ENCODE measurements at regions not wholly inside any gene's neighbourhood (a gene's known extent, or its start where the extent isn't known, plus 50 kb on each side); places are given as distances from the start of the nearest gene placed in this dataset.

DNA sequence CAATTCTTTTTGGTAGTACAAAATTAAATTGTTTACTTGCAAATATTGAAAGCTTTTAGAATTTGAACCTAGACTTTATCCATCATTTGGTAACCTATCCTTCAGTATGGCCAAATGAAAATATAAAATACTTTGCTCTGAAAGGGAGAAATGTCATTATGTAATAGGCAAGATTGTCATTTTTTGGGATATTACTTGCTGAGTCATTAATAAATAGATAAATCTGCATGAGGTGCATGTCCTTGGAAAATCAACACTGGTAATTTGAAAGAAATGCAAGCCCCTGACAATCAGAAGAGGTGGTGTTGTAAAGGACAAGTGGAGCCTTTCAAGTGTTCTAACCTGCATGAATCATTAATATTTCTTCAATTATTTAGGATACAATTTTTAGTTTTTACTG lies 231.8 kb upstream of the CCNG1 start:
- H3K27ac ChIP-seq (ENCODE audit: insufficient read depth, low read length, poor library complexity, severe bottlenecking): no peak overlapping the region
- DNase-seq (no peak), ATAC-seq (ENCODE audit: low read depth in 2 of 2) (no peak)
- no peak overlapping the region for H3K27ac Mint-ChIP-seq
- no peaks in the 10 kb centered on the region for H3K4me1 Mint-ChIP-seq
- no peaks in the 10 kb centered on the region for H3K36me3 Mint-ChIP-seq
- H3K27me3 Mint-ChIP-seq: no peaks in the 10 kb centered on the region
- no peak overlapping the region for H3K4me3 Mint-ChIP-seq
- H3K9me3 ChIP-seq (ENCODE audit: control insufficient read depth in 2 of 2, low read length in 2 of 2): no peaks in the 10 kb centered on the region
- H3K27me3 ChIP-seq (ENCODE audit: control insufficient read depth, insufficient read depth, low read length): no peaks in the 10 kb centered on the region
- peaks cover 0 to 17% (median 3%) of the 10 kb centered on the region in 7 donors for H3K9me3 Mint-ChIP-seq
- H3K36me3 ChIP-seq (ENCODE audit: control insufficient read depth, insufficient read depth, low read length): no peaks in the 10 kb centered on the region
- H3K4me1 ChIP-seq (ENCODE audit: control insufficient read depth, insufficient read depth, low read length, poor library complexity, severe bottlenecking): no peaks in the 10 kb centered on the region
- H3K4me3 ChIP-seq (ENCODE audit: low read depth, low read length): no peak overlapping the region

DNA sequence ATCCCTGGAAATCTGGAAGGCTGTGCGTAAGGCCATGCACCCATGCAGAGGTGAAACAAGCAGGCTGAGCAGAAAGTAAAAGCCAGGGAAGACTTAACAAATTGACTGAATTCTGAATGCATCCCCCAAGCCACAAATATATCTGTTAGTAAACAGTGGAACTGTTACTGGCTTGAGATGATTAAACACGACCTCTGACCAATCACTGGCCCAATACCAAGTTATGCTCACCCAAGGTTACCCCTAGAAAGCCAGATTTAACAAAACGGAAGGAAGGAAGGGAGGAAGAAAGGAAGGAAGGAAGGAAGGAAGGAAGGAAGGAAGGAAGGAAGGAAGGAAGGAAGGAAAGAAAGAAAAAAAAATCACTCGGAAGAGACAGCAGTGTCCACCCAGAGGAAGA lies 215.8 kb upstream of the CCNG1 start:
- Histone ChIP-seq H3K27ac (ENCODE audit: insufficient read depth, low read length, poor library complexity, severe bottlenecking) (no peak overlapping the region), H3K4me1 (ENCODE audit: control insufficient read depth, insufficient read depth, low read length, poor library complexity, severe bottlenecking) (no peaks in the 10 kb centered on the region), H3K27me3 (ENCODE audit: control insufficient read depth, insufficient read depth, low read length) (no peaks in the 10 kb centered on the region), H3K9me3 (ENCODE audit: control insufficient read depth in 2 of 2, low read length in 2 of 2) (no peaks in the 10 kb centered on the region), H3K36me3 (ENCODE audit: control insufficient read depth, insufficient read depth, low read length) (no peaks in the 10 kb centered on the region), H3K4me3 (ENCODE audit: low read depth, low read length) (no peak overlapping the region)
- H3K27me3 Mint-ChIP-seq: no peaks in the 10 kb centered on the region
- H3K4me1 Mint-ChIP-seq: no peaks in the 10 kb centered on the region
- no peak for ATAC-seq (ENCODE audit: low read depth in 2 of 2)
- H3K36me3 Mint-ChIP-seq: no peaks in the 10 kb centered on the region
- no peak for DNase-seq
- peaks cover 0 to 5% (median 2%) of the 10 kb centered on the region in 7 donors for H3K9me3 Mint-ChIP-seq
- no peak overlapping the region for H3K4me3 Mint-ChIP-seq
- no peak overlapping the region for H3K27ac Mint-ChIP-seq

DNA sequence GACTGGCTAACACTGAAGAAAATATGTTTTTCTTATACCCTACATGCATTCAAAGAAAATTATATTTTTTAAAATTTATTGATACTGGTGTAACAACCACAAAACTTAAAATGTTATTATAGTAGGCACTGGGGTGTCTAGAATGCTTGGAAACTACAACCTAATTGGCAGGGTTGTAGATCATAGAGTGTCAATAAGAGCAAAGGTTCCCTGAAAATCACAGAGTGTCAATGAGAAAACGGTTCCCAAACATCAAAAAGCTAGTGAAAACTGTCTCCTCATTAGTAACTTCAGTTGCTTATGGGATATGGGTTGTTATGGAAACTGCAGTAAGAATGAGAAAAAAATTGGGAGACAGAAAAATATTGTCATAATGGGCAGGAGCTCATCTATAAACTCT lies 214.4 kb upstream of the CCNG1 start:
- Mint-ChIP-seq H3K9me3 (peaks cover 0 to 5% (median 0%) of the 10 kb centered on the region in 7 donors), H3K36me3 (no peaks in the 10 kb centered on the region), H3K4me3 (no peak overlapping the region), H3K27me3 (no peaks in the 10 kb centered on the region), H3K27ac (no peak overlapping the region), H3K4me1 (no peaks in the 10 kb centered on the region)
- H3K4me3 ChIP-seq (ENCODE audit: low read depth, low read length): no peak overlapping the region
- H3K36me3 ChIP-seq (ENCODE audit: control insufficient read depth, insufficient read depth, low read length): no peaks in the 10 kb centered on the region
- H3K27me3 ChIP-seq (ENCODE audit: control insufficient read depth, insufficient read depth, low read length): no peaks in the 10 kb centered on the region
- H3K9me3 ChIP-seq (ENCODE audit: control insufficient read depth in 2 of 2, low read length in 2 of 2): no peaks in the 10 kb centered on the region
- no peak for ATAC-seq (ENCODE audit: low read depth in 2 of 2)
- H3K4me1 ChIP-seq (ENCODE audit: control insufficient read depth, insufficient read depth, low read length, poor library complexity, severe bottlenecking): no peaks in the 10 kb centered on the region
- no peak for DNase-seq
- no peak overlapping the region for H3K27ac ChIP-seq (ENCODE audit: insufficient read depth, low read length, poor library complexity, severe bottlenecking)

DNA sequence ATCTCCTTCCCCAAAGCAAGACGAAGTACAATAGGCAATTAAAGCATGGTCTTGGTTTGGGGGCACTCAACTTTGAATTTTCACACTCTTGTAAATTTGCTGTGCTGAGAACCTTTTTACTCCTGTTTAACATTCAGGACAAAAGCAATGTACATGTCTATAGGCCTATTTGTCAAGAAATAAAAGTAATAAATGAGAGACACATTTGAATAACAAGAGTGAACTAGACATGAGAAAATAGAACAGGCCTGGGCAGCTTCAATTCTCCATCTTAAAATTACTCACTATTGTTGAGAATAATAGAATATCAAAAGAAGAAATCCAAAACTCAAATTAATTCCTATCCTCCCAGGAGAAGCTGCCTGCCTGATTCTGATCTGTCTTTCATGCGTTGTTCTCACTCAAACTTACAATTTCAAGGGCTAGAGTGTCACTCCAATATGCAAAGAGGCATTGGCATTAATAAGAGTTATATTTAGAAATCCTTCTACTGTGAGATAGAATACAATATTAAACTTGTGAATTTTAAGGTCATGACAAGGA lies 192.9 kb upstream of the CCNG1 start:
- Histone ChIP-seq H3K9me3 (ENCODE audit: control insufficient read depth in 2 of 2, low read length in 2 of 2) (no peaks in the 10 kb centered on the region), H3K4me3 (ENCODE audit: low read depth, low read length) (no peak overlapping the region), H3K27me3 (ENCODE audit: control insufficient read depth, insufficient read depth, low read length) (no peaks in the 10 kb centered on the region), H3K4me1 (ENCODE audit: control insufficient read depth, insufficient read depth, low read length, poor library complexity, severe bottlenecking) (no peaks in the 10 kb centered on the region), H3K36me3 (ENCODE audit: control insufficient read depth, insufficient read depth, low read length) (no peaks in the 10 kb centered on the region), H3K27ac (ENCODE audit: insufficient read depth, low read length, poor library complexity, severe bottlenecking) (no peak overlapping the region)
- Mint-ChIP-seq H3K36me3 (no peaks in the 10 kb centered on the region), H3K27ac (no peak overlapping the region), H3K4me1 (no peaks in the 10 kb centered on the region), H3K9me3 (peaks cover 0 to 6% (median 3%) of the 10 kb centered on the region in 7 donors), H3K27me3 (no peaks in the 10 kb centered on the region), H3K4me3 (no peak overlapping the region)
- no peak for ATAC-seq (ENCODE audit: low read depth in 2 of 2)
- DNase-seq: no peak

DNA sequence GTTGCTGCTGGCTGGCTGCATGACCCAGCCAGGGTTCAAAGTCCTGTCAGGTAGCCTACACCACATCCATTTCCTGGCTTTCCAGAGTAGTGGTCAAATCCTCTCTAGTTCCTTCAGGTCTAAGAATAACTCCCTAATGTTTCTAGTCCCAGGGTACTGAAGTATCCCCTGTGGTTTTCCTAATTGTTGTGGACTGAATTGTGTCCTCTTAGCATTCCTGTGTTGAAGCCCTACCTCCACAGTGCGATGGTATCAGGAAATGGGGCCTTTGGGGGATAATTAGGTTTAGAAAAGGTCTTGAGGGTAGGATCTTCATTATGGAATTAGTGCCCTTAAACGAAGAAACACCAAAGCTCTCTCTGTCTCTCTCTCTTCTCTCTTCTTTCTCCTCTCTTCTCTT lies 191.8 kb upstream of the CCNG1 start:
- Mint-ChIP-seq H3K36me3 (no peaks in the 10 kb centered on the region), H3K4me3 (no peak overlapping the region), H3K27ac (no peak overlapping the region), H3K9me3 (peaks cover 0 to 6% (median 4%) of the 10 kb centered on the region in 7 donors), H3K27me3 (no peaks in the 10 kb centered on the region), H3K4me1 (no peaks in the 10 kb centered on the region)
- Histone ChIP-seq H3K9me3 (ENCODE audit: control insufficient read depth in 2 of 2, low read length in 2 of 2) (no peaks in the 10 kb centered on the region), H3K4me1 (ENCODE audit: control insufficient read depth, insufficient read depth, low read length, poor library complexity, severe bottlenecking) (no peaks in the 10 kb centered on the region), H3K36me3 (ENCODE audit: control insufficient read depth, insufficient read depth, low read length) (no peaks in the 10 kb centered on the region), H3K27ac (ENCODE audit: insufficient read depth, low read length, poor library complexity, severe bottlenecking) (no peak overlapping the region), H3K27me3 (ENCODE audit: control insufficient read depth, insufficient read depth, low read length) (no peaks in the 10 kb centered on the region), H3K4me3 (ENCODE audit: low read depth, low read length) (no peak overlapping the region)
- no peak for ATAC-seq (ENCODE audit: low read depth in 2 of 2)
- DNase-seq: no peak

DNA sequence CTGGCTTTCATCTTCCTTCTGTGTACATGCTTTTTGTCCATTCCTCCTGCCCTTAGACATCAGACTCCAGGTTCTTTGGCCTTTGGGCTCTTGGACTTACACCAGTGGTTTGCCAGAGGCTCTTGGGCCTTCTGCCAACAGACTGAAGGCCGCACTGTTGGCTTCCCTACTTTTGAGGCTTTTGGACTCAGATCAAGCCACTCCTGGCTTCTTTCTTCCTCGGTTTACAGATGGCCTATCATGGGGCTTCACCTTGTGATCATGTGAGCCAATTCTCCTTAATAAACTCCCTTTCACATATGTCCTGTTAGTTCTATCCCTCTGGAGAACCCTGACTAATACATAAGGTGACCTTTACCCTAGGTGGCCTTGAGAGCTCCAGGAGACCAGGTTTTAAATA lies 189.1 kb upstream of the CCNG1 start:
- DNase-seq (no peak), ATAC-seq (ENCODE audit: low read depth in 2 of 2) (no peak)
- no peaks in the 10 kb centered on the region for H3K4me1 Mint-ChIP-seq
- no peaks in the 10 kb centered on the region for H3K9me3 ChIP-seq (ENCODE audit: control insufficient read depth in 2 of 2, low read length in 2 of 2)
- H3K27me3 ChIP-seq (ENCODE audit: control insufficient read depth, insufficient read depth, low read length): no peaks in the 10 kb centered on the region
- H3K4me3 ChIP-seq (ENCODE audit: low read depth, low read length): no peak overlapping the region
- no peak overlapping the region for H3K4me3 Mint-ChIP-seq
- no peaks in the 10 kb centered on the region for H3K27me3 Mint-ChIP-seq
- H3K27ac ChIP-seq (ENCODE audit: insufficient read depth, low read length, poor library complexity, severe bottlenecking): no peak overlapping the region
- H3K27ac Mint-ChIP-seq: no peak overlapping the region
- no peaks in the 10 kb centered on the region for H3K36me3 Mint-ChIP-seq
- H3K36me3 ChIP-seq (ENCODE audit: control insufficient read depth, insufficient read depth, low read length): no peaks in the 10 kb centered on the region
- H3K4me1 ChIP-seq (ENCODE audit: control insufficient read depth, insufficient read depth, low read length, poor library complexity, severe bottlenecking): no peaks in the 10 kb centered on the region
- peaks cover 0 to 6% (median 1%) of the 10 kb centered on the region in 7 donors for H3K9me3 Mint-ChIP-seq

DNA sequence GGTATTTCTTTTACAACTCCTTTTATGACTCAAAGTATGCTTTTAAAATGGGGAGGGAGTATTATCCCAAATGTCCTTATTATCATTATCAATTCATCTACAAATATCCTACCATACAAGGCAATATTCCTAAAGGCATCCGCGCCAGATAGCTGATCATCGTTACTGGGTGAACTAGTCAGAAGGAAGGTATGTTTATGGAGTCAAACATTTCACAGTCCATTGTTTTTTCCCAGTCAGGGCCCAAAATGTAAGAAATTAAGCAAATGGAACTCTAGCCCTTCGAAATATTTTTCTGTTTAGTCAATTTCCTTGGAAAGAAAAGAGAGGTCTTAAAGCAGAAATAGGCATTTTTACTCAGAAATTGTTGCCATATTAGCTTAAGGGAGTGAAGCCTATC lies 188.5 kb upstream of the CCNG1 start:
- Histone ChIP-seq H3K4me1 (ENCODE audit: control insufficient read depth, insufficient read depth, low read length, poor library complexity, severe bottlenecking) (no peaks in the 10 kb centered on the region), H3K9me3 (ENCODE audit: control insufficient read depth in 2 of 2, low read length in 2 of 2) (no peaks in the 10 kb centered on the region), H3K4me3 (ENCODE audit: low read depth, low read length) (no peak overlapping the region), H3K27me3 (ENCODE audit: control insufficient read depth, insufficient read depth, low read length) (no peaks in the 10 kb centered on the region), H3K36me3 (ENCODE audit: control insufficient read depth, insufficient read depth, low read length) (no peaks in the 10 kb centered on the region), H3K27ac (ENCODE audit: insufficient read depth, low read length, poor library complexity, severe bottlenecking) (no peak overlapping the region)
- DNase-seq: no peak
- H3K4me1 Mint-ChIP-seq: no peaks in the 10 kb centered on the region
- peaks cover 0 to 4% (median 1%) of the 10 kb centered on the region in 7 donors for H3K9me3 Mint-ChIP-seq
- no peak overlapping the region for H3K27ac Mint-ChIP-seq
- H3K27me3 Mint-ChIP-seq: no peaks in the 10 kb centered on the region
- no peak for ATAC-seq (ENCODE audit: low read depth in 2 of 2)
- no peak overlapping the region for H3K4me3 Mint-ChIP-seq
- no peaks in the 10 kb centered on the region for H3K36me3 Mint-ChIP-seq

- H3K4me3 Mint-ChIP-seq: no peak overlapping the region
Measured at GRCh38 chr5:163252950-163253349, 184.4 kb upstream of the CCNG1 start.

More at GRCh38 chr5:163252950-163253349, 184.4 kb upstream of the CCNG1 start:
- no peak overlapping the region for H3K4me3 ChIP-seq (ENCODE audit: low read depth, low read length)
- Mint-ChIP-seq H3K4me1 (no peaks in the 10 kb centered on the region), H3K27ac (no peak overlapping the region), H3K27me3 (no peaks in the 10 kb centered on the region), H3K9me3 (peaks cover 0 to 4% (median 0%) of the 10 kb centered on the region in 7 donors), H3K36me3 (no peaks in the 10 kb centered on the region)
- peaks cover 2% of the 10 kb centered on the region for H3K27me3 ChIP-seq (ENCODE audit: control insufficient read depth, insufficient read depth, low read length)
- H3K36me3 ChIP-seq (ENCODE audit: control insufficient read depth, insufficient read depth, low read length): no peaks in the 10 kb centered on the region
- ATAC-seq (ENCODE audit: low read depth in 2 of 2): no peak
- H3K9me3 ChIP-seq (ENCODE audit: control insufficient read depth in 2 of 2, low read length in 2 of 2): no peaks in the 10 kb centered on the region
- no peak for DNase-seq
- no peaks in the 10 kb centered on the region for H3K4me1 ChIP-seq (ENCODE audit: control insufficient read depth, insufficient read depth, low read length, poor library complexity, severe bottlenecking)
- no peak overlapping the region for H3K27ac ChIP-seq (ENCODE audit: insufficient read depth, low read length, poor library complexity, severe bottlenecking)

Data from CD4-positive, CD25-positive, alpha-beta regulatory T cell (primary cell).